Chondrocyte (in vitro differentiated cells): ENCODE measurements at regions not wholly inside any gene's neighbourhood (a gene's known extent, or its start where the extent isn't known, plus 50 kb on each side); places are given as distances from the start of the nearest gene placed in this dataset.
"Not testable (repeated sequence)": the region's sequence is repeated elsewhere in the genome, so short reads cannot be mapped to it uniquely, and the experiment has no call there.

Experiments used
- DNase-seq: peaks from one replicate; pipeline ENCODE4 v3.0.0; 2021; ENCODE audit warnings: mixed read lengths, low spot score
- H3K27ac Mint-ChIP-seq: one replicate; pipeline ENCODE4 v1.8.0; 2021; ENCODE audit warnings: mild to moderate bottlenecking, moderate library complexity, mixed read lengths; ENCODE audit not compliant: unreplicated experiment
- H3K27me3 Mint-ChIP-seq: 2 replicates; pipeline ENCODE4 v1.8.0; 2021; ENCODE audit warnings: low read depth, mixed read lengths
- H3K36me3 Mint-ChIP-seq: 2 replicates; pipeline ENCODE4 v1.8.0; 2021; ENCODE audit warnings: low read depth, mixed read lengths
- H3K4me1 Mint-ChIP-seq: 2 replicates; pipeline ENCODE4 v1.8.0; 2021; ENCODE audit warnings: low read depth, mild to moderate bottlenecking, mixed read lengths
- H3K4me3 Mint-ChIP-seq: one replicate; pipeline ENCODE4 v1.8.0; 2021; ENCODE audit warnings: mild to moderate bottlenecking, moderate library complexity, mixed read lengths; ENCODE audit not compliant: unreplicated experiment
- H3K9me3 Mint-ChIP-seq: 2 replicates; pipeline ENCODE4 v1.8.0; 2021; ENCODE audit warnings: low read depth, mixed read lengths
- TF ChIP-seq, protein P1 (sequence below): fragments of 200-600 bp; sonication (generic); IDR thresholded peaks from 2 replicates; pipeline ENCODE4 v1.5.0; 2021; ENCODE audit warnings: antibody characterized with exemption, mild to moderate bottlenecking, moderate library complexity

DNA sequence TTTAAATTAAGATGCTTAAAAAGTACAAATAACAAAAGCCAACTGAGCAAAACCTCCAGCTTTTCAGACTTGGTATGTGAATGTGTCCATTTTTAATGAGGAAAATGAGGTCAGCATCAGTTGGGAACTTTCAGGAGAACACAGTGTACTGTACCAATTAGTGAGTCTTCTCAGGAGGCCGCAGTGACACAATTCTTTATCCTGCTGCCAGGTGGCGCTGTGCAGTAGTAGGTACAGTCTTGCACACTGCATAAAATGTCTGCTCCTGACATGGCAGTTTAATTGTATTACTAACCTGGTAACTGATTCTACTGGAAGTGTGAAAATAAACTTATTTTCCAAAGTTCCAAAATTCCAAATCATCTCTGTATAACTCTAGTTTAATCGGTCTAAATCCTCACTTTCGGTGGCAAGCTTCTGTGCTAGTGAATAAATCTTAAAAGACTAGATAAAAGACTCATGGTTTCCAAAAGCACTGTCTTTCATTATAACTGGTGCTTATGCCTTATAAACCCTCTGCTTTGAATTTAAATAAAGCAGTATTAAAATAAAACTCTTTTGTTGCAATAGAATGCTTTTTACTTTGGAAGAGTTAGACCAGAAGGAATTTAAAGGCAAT is 214.8 kb upstream of the MMS22L start:
- Mint-ChIP-seq H3K4me1 (no peaks in the 10 kb centered on the region), H3K27me3 (peaks cover 16% of the 10 kb centered on the region), H3K9me3 (no peaks in the 10 kb centered on the region), H3K27ac (no peak overlapping the region), H3K4me3 (no peak overlapping the region), H3K36me3 (no peaks in the 10 kb centered on the region)
- peak; percentile 63 for DNase-seq
- TF ChIP-seq, protein P1, sequence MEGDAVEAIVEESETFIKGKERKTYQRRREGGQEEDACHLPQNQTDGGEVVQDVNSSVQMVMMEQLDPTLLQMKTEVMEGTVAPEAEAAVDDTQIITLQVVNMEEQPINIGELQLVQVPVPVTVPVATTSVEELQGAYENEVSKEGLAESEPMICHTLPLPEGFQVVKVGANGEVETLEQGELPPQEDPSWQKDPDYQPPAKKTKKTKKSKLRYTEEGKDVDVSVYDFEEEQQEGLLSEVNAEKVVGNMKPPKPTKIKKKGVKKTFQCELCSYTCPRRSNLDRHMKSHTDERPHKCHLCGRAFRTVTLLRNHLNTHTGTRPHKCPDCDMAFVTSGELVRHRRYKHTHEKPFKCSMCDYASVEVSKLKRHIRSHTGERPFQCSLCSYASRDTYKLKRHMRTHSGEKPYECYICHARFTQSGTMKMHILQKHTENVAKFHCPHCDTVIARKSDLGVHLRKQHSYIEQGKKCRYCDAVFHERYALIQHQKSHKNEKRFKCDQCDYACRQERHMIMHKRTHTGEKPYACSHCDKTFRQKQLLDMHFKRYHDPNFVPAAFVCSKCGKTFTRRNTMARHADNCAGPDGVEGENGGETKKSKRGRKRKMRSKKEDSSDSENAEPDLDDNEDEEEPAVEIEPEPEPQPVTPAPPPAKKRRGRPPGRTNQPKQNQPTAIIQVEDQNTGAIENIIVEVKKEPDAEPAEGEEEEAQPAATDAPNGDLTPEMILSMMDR, result peak; percentile 94

DNA sequence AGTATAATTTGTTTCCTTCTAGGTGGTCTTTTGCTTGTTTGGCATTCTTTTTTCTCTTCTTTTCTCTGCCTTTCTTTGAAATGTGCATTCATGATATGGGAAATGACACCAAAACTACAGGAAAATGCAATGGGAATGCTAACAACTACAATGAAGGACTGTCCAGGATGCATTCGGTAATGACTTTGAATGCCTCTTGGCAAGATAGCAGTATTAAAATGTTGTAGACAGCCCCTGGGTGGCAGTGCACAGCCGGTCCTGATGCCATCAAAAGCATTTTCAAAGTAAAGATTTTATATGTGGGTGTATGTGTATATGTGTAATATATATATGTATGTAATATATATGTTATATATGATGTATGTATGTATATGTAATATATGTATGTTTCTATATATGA is 218.8 kb upstream of the MMS22L start:
- no peak overlapping the region for H3K4me3 Mint-ChIP-seq
- no peak overlapping the region for H3K27ac Mint-ChIP-seq
- peaks cover 1% of the 10 kb centered on the region for H3K4me1 Mint-ChIP-seq
- H3K9me3 Mint-ChIP-seq, result no peaks in the 10 kb centered on the region
- H3K36me3 Mint-ChIP-seq, result no peaks in the 10 kb centered on the region
- no peak for DNase-seq
- H3K27me3 Mint-ChIP-seq, result peaks cover 16% of the 10 kb centered on the region
- TF ChIP-seq, protein P1, result peak; percentile 55

DNA sequence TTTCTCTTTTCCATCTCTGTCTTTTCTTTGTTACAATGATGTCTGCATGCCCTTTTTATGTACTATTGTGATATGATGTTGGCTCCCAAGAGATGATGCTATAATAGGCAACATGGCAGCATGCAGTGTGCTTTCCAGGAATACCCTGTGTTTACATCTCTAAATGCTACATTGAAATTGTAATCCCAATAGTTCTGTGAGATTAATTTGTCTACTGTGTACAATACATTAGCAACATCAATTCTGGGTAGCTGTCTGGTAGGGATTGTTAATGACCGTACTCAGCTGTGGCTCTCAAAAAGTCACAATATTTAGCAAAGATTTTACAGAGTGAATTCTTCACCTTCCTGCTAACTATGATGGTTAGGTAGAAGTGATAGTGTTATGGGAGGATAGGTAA is 225.6 kb upstream of the MMS22L start:
- Mint-ChIP-seq H3K27me3 (peaks cover 12% of the 10 kb centered on the region), H3K27ac (no peak overlapping the region), H3K4me1 (peaks cover 4% of the 10 kb centered on the region), H3K4me3 (no peak overlapping the region), H3K9me3 (no peaks in the 10 kb centered on the region), H3K36me3 (no peaks in the 10 kb centered on the region)
- TF ChIP-seq, protein P1, result no peak
- DNase-seq, result no peak

DNA sequence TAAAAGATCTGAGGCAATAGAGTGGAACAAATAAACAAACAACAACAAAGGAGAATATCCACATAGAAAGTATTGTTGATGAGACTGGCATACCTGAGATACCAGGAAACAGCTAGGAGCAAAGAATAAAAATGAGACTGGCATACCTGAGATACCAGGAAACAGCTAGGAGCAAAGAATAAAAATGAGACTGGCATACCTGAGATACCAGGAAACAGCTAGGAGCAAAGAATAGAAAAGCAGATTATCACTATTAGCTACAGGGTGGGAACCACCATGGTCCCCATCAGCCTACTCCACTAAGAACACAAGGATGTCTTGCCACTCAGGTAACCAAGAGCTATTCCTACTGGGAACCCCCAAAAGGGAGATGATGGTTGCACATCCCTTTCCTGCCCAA is 230.2 kb upstream of the MMS22L start:
- not testable (repeated sequence) for DNase-seq, H3K4me3 Mint-ChIP-seq, H3K27ac Mint-ChIP-seq, H3K9me3 Mint-ChIP-seq, H3K4me1 Mint-ChIP-seq, H3K27me3 Mint-ChIP-seq, H3K36me3 Mint-ChIP-seq

DNA sequence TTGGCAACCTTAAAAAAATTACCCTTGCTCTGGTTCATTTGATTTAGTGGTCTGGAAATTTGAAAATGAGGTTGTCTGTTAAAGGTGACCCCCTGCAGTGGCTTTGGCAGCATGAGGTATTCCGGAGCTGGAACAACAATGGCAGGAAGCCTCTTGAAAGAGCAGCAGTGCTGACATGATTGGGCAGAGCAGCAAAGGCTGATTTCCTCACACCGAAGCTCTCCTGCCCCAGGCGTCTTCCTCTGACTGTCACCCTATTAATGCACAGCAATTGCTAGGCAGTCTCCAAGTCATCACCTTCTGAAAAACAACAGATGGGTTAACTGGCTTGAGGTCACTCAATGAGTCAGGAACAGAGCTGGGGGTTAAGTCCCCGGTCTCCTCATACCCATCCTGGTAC is 241.8 kb upstream of the MMS22L start:
- peaks cover 19% of the 10 kb centered on the region for H3K27me3 Mint-ChIP-seq
- no peak overlapping the region for H3K4me3 Mint-ChIP-seq
- H3K4me1 Mint-ChIP-seq, result no peaks in the 10 kb centered on the region
- TF ChIP-seq, protein P1, result no peak
- H3K36me3 Mint-ChIP-seq, result no peaks in the 10 kb centered on the region
- DNase-seq, result no peak
- peaks cover 2% of the 10 kb centered on the region for H3K9me3 Mint-ChIP-seq
- H3K27ac Mint-ChIP-seq, result no peak overlapping the region

DNA sequence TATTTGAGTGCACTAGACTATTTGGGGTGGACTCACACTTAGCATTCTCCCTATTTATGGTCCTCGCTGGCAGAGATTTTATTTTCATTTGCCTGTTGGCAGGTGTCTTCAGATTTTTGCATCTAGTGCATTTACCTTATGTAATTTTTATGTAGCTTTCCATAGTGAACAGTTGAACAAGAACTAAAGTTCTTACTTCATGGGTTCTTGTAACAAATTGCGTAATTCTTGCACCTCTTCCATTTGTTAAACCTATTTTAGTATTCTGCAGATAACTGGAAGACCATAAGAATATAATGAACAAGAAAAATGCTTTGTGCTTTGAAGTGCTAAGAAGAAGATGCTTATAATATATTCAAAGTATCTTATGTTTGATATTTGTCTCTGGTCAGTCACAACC is 252.8 kb upstream of the MMS22L start:
- no peak overlapping the region for H3K4me3 Mint-ChIP-seq
- H3K36me3 Mint-ChIP-seq, result no peaks in the 10 kb centered on the region
- DNase-seq, result no peak
- peaks cover 3% of the 10 kb centered on the region for H3K9me3 Mint-ChIP-seq
- H3K27ac Mint-ChIP-seq, result no peak overlapping the region
- peaks cover 15% of the 10 kb centered on the region for H3K27me3 Mint-ChIP-seq
- TF ChIP-seq, protein P1, result no peak
- H3K4me1 Mint-ChIP-seq, result no peaks in the 10 kb centered on the region
